Erythroblast (primary cell): ENCODE measurements at regions not wholly inside any gene's neighbourhood (a gene's known extent, or its start where the extent isn't known, plus 50 kb on each side); places are given as distances from the start of the nearest gene placed in this dataset.

Experiments used
- GATA1 ChIP-seq: IDR thresholded peaks from 2 replicates; pipeline ENCODE4 v1.6.1; 2011; ENCODE audit warnings: low read depth, mild to moderate bottlenecking, control low read depth, low read length, moderate library complexity
- POLR2A ChIP-seq: IDR thresholded peaks from 2 replicates; pipeline ENCODE4 v1.6.1; 2011; ENCODE audit warnings: mild to moderate bottlenecking, low read length

DNA sequence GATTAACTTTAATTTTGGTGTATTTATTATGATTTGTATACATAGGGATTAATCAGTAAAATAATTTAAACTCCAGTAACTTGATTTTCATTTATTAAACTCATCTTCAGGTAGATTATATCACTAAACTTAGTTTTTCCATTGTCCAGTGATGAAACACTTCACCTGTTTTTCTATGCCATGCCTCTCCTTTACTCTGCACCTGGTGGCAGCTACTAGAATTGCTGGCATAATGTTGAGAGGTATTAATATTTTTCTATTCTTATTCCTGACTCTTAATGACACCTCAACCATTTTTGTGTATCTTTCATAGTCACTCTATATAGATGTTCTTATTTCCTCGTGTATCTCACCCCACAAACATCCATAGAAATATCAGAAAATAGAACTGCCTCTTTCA lies 940.3 kb upstream of the CRIM1 start:
- TF ChIP-seq POLR2A = no peak
- no peak for TF ChIP-seq GATA1
